Gastrocnemius medialis (tissue), 4 donors: ENCODE measurements at regions not wholly inside any gene's neighbourhood (a gene's known extent, or its start where the extent isn't known, plus 50 kb on each side); places are given as distances from the start of the nearest gene placed in this dataset.

Source experiments
- ATAC-seq, 2 donors: fragments of 150-250 bp; one replicate each; pipeline ENCODE4 v1.9.1; 2016
- DNase-seq, 2 donors: peaks; one replicate each; pipeline ENCODE4 v3.0.0-alpha.2; 2019
- H3K27ac ChIP-seq, 4 donors: fragments of 200-600 bp; sonication (generic); 1 replicate in 1 of 4; 2 replicates in 3 of 4; pipeline ENCODE4 v1.5.1; 2016 to 2018; ENCODE audit warnings: mild to moderate bottlenecking in 2 of 4, moderate library complexity in 1 of 4
- H3K27me3 ChIP-seq, 3 donors: fragments of 200-600 bp; sonication (generic) in 2 of 3; 1 replicate in 1 of 3; 2 replicates in 2 of 3; pipeline versions ENCODE4 v1.5.1 to v1.6.0; 2016 to 2019; ENCODE audit warnings: mild to moderate bottlenecking in 1 of 3, moderate library complexity in 1 of 3
- H3K36me3 ChIP-seq, 2 donors: fragments of 200-600 bp; sonication (generic) in 1 of 2; one replicate each; pipeline ENCODE4 v1.5.1; 2017 to 2018
- H3K4me1 ChIP-seq, 2 donors: fragments of 200-600 bp; sonication (generic) in 1 of 2; one replicate each; pipeline ENCODE4 v1.5.1; 2016 to 2017; ENCODE audit warnings: mild to moderate bottlenecking in 2 of 2
- H3K4me3 ChIP-seq, 4 donors: fragments of 200-600 bp; sonication (generic) in 3 of 4; 1 replicate in 1 of 4; 2 replicates in 3 of 4; pipeline ENCODE4 v1.5.1; 2016 to 2019; ENCODE audit warnings: mild to moderate bottlenecking in 2 of 4
- H3K9me3 ChIP-seq, 3 donors: fragments of 200-600 bp; sonication (generic) in 2 of 3; 1 replicate in 1 of 3; 2 replicates in 2 of 3; pipeline ENCODE4 v1.5.1; 2016 to 2019
- POLR2A ChIP-seq, 2 donors: fragments of 450-650 bp; IDR thresholded peaks; one replicate each; pipeline ENCODE4 v1.6.1; 2017; ENCODE audit warnings: antibody characterized with exemption in 2 of 2, mild to moderate bottlenecking in 2 of 2, moderate library complexity in 2 of 2
- in situ Hi-C, 4 donors: fragments of 200-750 bp; cut with MboI; loops; one replicate each; pipeline versions ENCODE4 v1.15.0 to v1.8.0; 2017; ENCODE audit warnings: low sequenced_read_pairs in 4 of 4
- intact Hi-C: fragments of 100-400 bp; cut with DNase I; formaldehyde crosslinking; loops from one replicate; pipeline ENCODE4 v1.15.1; 2023; ENCODE audit warnings: low total_unique reads
- TF ChIP-seq, protein P1 (sequence below), 5 experiments: fragments of 450-650 bp in 3 of 5; fragments of 200-600 bp in 2 of 5; sonication (generic) in 2 of 5; IDR thresholded peaks in 4 of 5; conservative IDR thresholded peaks in 1 of 5; 1 replicate in 4 of 5; 2 replicates in 1 of 5; pipeline ENCODE4 v1.5.1; 2016 to 2019; ENCODE audit warnings: antibody characterized with exemption in 5 of 5, mild to moderate bottlenecking in 3 of 5, moderate library complexity in 3 of 5

DNA sequence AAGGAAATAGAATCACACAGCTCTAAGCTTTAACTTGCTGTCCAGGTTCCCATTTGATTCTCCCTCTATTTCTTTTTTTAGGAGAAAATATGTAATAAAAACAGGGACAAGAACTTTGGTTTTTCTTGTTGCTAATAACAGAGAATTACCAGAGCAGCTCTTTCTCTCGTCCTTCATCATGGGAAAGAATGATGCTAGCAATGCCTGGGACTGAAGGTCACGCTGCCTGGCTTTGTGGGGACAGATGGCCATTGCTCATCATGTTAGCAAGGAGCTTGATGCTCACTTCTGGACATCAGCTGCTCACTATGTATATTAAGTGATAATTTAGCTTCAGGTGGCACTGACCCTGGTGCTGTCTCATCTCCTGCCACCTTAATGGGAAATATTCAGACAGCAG is 77.3 kb upstream of the AKT3 start:
- H3K4me1 ChIP-seq: no peaks in the 10 kb centered on the region
- no peaks in the 10 kb centered on the region for H3K36me3 ChIP-seq
- H3K9me3 ChIP-seq: no peaks in the 10 kb centered on the region
- no peak overlapping the region for H3K27ac ChIP-seq
- intact Hi-C loops (no loop called here), in situ Hi-C loops (no loop called here)
- H3K27me3 ChIP-seq: peaks cover 0 to 6% (median 6%) of the 10 kb centered on the region in 3 donors
- no peak for TF ChIP-seq POLR2A (IDR thresholded peaks at IDR 0.05)
- TF ChIP-seq, protein P1, sequence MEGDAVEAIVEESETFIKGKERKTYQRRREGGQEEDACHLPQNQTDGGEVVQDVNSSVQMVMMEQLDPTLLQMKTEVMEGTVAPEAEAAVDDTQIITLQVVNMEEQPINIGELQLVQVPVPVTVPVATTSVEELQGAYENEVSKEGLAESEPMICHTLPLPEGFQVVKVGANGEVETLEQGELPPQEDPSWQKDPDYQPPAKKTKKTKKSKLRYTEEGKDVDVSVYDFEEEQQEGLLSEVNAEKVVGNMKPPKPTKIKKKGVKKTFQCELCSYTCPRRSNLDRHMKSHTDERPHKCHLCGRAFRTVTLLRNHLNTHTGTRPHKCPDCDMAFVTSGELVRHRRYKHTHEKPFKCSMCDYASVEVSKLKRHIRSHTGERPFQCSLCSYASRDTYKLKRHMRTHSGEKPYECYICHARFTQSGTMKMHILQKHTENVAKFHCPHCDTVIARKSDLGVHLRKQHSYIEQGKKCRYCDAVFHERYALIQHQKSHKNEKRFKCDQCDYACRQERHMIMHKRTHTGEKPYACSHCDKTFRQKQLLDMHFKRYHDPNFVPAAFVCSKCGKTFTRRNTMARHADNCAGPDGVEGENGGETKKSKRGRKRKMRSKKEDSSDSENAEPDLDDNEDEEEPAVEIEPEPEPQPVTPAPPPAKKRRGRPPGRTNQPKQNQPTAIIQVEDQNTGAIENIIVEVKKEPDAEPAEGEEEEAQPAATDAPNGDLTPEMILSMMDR (IDR thresholded peaks at IDR 0.05 in 4 of 5, conservative IDR thresholded peaks at IDR 0.05 in 1 of 5): no peak
- ATAC-seq (no peak), DNase-seq (no peak)
- no peak overlapping the region for H3K4me3 ChIP-seq

DNA sequence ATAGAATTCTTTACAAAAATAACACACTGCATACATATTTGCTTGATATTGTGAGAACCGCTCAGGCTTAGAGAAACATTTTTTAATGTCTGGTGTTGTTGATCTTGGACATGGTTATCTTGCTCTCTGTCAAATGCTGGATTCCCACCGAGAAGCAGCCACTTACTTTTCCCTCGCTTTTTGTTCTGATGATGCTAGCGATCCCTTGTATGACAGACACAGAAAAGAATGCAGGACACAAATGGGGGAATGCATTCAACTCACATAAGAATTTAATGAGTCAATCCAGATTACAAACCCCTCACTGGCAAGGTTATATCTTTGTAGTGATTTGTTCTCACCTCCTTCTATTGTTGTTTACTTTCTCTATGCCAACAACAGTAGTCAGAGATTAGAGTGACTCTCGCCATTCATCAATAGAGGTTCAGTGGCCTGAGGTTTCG is 76.8 kb upstream of the AKT3 start:
- Histone ChIP-seq H3K27ac (no peak overlapping the region), H3K4me3 (no peak overlapping the region), H3K4me1 (no peaks in the 10 kb centered on the region), H3K27me3 (peaks cover 0 to 6% (median 4%) of the 10 kb centered on the region in 3 donors), H3K36me3 (no peaks in the 10 kb centered on the region), H3K9me3 (no peaks in the 10 kb centered on the region)
- intact Hi-C loops: no loop called here
- no peak for TF ChIP-seq POLR2A (IDR thresholded peaks at IDR 0.05)
- TF ChIP-seq, protein P1 (IDR thresholded peaks at IDR 0.05 in 4 of 5, conservative IDR thresholded peaks at IDR 0.05 in 1 of 5): no peak
- DNase-seq (no peak), ATAC-seq (no peak)
- in situ Hi-C loops: no loop called here

DNA sequence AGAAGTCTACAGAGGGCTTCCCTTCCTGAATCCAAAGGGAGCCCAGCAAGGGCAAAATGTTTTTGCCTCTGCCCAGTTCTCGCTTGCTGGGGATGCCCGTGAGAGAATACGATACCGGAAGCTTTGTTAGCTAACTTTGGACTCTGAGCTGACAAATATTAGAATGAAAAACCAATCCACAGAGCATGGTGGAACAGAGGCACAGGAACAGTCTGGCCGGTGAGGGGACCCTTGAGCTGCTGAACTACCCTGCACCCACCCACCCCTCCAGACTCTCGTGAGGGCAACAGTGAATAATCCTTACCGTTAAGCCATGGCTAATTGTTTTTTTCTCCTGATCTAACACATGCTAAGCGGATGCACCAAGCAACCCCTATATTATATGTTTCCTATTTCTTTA is 76.3 kb upstream of the AKT3 start:
- Histone ChIP-seq H3K27ac (no peak overlapping the region), H3K4me1 (no peaks in the 10 kb centered on the region)
- no peak for ATAC-seq

DNA sequence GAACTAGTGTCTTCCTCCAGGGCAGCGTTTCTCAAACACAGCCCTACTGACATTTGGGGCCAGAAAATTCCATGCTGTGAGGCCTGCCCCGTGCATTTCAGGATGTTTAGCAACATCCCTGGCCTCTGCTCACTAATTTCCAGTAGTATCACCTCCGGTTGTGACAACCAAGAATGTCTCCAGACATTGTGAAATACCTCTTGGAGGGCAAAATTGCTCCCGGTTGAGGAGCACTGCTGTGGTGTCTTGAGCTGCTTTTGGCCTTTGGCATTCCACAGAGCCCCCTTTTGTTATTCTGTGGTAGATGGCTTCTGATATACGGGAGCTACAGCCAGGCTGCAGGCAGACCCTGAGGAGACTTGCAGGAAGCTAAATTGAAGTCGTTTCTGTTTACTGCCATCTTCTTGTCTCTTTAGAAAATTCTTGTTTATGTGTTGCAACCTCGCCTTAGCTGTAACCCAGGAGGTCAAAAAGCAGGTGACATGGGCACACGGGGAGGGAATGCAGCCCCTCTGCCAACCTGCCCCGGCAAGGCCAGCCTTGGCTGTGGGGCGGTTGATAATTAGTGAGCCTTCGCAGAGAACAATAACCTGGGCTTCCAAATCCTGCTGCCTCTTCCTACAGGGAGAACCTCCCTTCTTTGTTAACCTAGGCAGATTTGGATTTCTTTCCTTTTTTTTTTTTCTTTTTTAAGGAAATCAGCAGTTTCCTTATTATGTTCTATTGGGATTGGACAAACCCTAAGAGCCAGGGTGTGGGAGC is 74.7 kb upstream of the AKT3 start:
- Histone ChIP-seq H3K4me1 (no peaks in the 10 kb centered on the region), H3K9me3 (no peaks in the 10 kb centered on the region), H3K36me3 (no peaks in the 10 kb centered on the region), H3K27ac (no peak overlapping the region), H3K4me3 (no peak overlapping the region), H3K27me3 (no peaks in the 10 kb centered on the region)
- DNase-seq (no peak), ATAC-seq (no peak)
- intact Hi-C loops: no loop called here
- in situ Hi-C loops: no loop called here
- no peak for TF ChIP-seq POLR2A (IDR thresholded peaks at IDR 0.05)
- TF ChIP-seq, protein P1 (IDR thresholded peaks at IDR 0.05 in 4 of 5, conservative IDR thresholded peaks at IDR 0.05 in 1 of 5): no peak

More for the DNA sequence above, 76.3 kb upstream of the AKT3 start:
- Histone ChIP-seq H3K9me3 (no peaks in the 10 kb centered on the region), H3K4me3 (no peak overlapping the region), H3K36me3 (no peaks in the 10 kb centered on the region), H3K27me3 (peaks cover 0 to under 1% (median 0%) of the 10 kb centered on the region in 3 donors)
- TF ChIP-seq, protein P1 (IDR thresholded peaks at IDR 0.05 in 4 of 5, conservative IDR thresholded peaks at IDR 0.05 in 1 of 5): no peak
- TF ChIP-seq POLR2A (IDR thresholded peaks at IDR 0.05): no peak
- DNase-seq: no peak
- intact Hi-C loops: no loop called here
- in situ Hi-C loops: no loop called here
